HEK293 (cell line): ENCODE measurements at regions not wholly inside any gene's neighbourhood (a gene's known extent, or its start where the extent isn't known, plus 50 kb on each side); places are given as distances from the start of the nearest gene placed in this dataset.

Source experiments
- CTCF ChIA-PET: fragments of 350-600 bp; formaldehyde crosslinking; extraction: SDS; loops from one replicate; lab custom pipeline; 2021; ENCODE audit warnings: antibody characterized with exemption; lab: Yijun Ruan, JAX
- POLR2A ChIA-PET: fragments of 300-600 bp; formaldehyde crosslinking; extraction: SDS; loops from one replicate; lab custom pipeline; 2020; ENCODE audit warnings: antibody characterized with exemption, inconsistent platforms; lab: Yijun Ruan, JAX
- H3K27ac ChIP-seq: fragments of 200-500 bp; sonication (Bioruptor generic); 2 replicates; pipeline ENCODE4 v1.5.1; 2014; ENCODE audit warnings: low read depth, low read length, control low read depth, inconsistent platforms; ENCODE audit errors: extremely low read depth
- H3K36me3 ChIP-seq, 2 experiments: fragments of 200-500 bp in 1 of 2; sonication (Bioruptor generic) in 1 of 2; 1 replicate in 1 of 2; 2 replicates in 1 of 2; pipeline ENCODE4 v1.5.1; 2014 to 2017; ENCODE audit warnings: inconsistent platforms in 2 of 2, low read length in 2 of 2; ENCODE audit not compliant: control insufficient read depth in 2 of 2, insufficient read depth in 1 of 2
- H3K4me1 ChIP-seq: fragments of 200-500 bp; sonication (Bioruptor generic); 2 replicates; pipeline ENCODE4 v1.5.1; 2014; ENCODE audit warnings: mild to moderate bottlenecking, low read length, inconsistent platforms; ENCODE audit not compliant: control insufficient read depth, insufficient read depth
- H3K4me3 ChIP-seq: 2 replicates; pipeline ENCODE4 v1.5.1; 2011; ENCODE audit warnings: low read depth, mild to moderate bottlenecking, control low read depth, low read length, moderate library complexity
- H3K9me3 ChIP-seq: fragments of 200-500 bp; sonication (Bioruptor generic); 2 replicates; pipeline ENCODE4 v1.5.1; 2014; ENCODE audit warnings: low read depth, low read length, inconsistent platforms; ENCODE audit not compliant: control insufficient read depth, insufficient read depth
- BCL6B ChIP-seq: fragments of 450-650 bp; formaldehyde crosslinking; IDR thresholded peaks from 2 replicates; pipeline ENCODE4 v1.5.1; 2017; ENCODE audit warnings: missing biosample characterization, missing genetic modification characterization
- KLF10 ChIP-seq: fragments of 450-650 bp; IDR thresholded peaks from 2 replicates; pipeline ENCODE4 v1.5.1; 2018; ENCODE audit warnings: missing biosample characterization, mild to moderate bottlenecking, missing genetic modification characterization
- KLF9 ChIP-seq: fragments of 450-650 bp; formaldehyde crosslinking; IDR thresholded peaks from 2 replicates; pipeline ENCODE4 v1.5.1; 2016; ENCODE audit warnings: missing biosample characterization, missing genetic modification characterization, low read depth
- PBX3 ChIP-seq: sonication (generic); formaldehyde crosslinking; IDR thresholded peaks from 2 replicates; pipeline ENCODE4 v1.8.1; 2022; ENCODE audit warnings: mild to moderate bottlenecking, moderate library complexity, missing genetic modification reagents
- SP7 ChIP-seq: fragments of 450-650 bp; formaldehyde crosslinking; IDR thresholded peaks from 2 replicates; pipeline ENCODE4 v1.5.1; 2016; ENCODE audit warnings: missing biosample characterization, missing genetic modification characterization
- TCF7L2 ChIP-seq: IDR thresholded peaks from 2 replicates; pipeline ENCODE4 v1.6.1; 2011; ENCODE audit warnings: low read depth, mild to moderate bottlenecking, inconsistent platforms, low read length, moderate library complexity, borderline replicate concordance
- ZBTB21 ChIP-seq: fragments of 450-650 bp; formaldehyde crosslinking; IDR thresholded peaks from 2 replicates; pipeline ENCODE4 v1.5.1; 2017; ENCODE audit warnings: missing biosample characterization, missing genetic modification characterization
- ZBTB48 ChIP-seq: fragments of 450-650 bp; formaldehyde crosslinking; IDR thresholded peaks from 2 replicates; pipeline ENCODE4 v1.5.1; 2016; ENCODE audit warnings: missing biosample characterization, missing genetic modification characterization
- ZEB2 ChIP-seq: fragments of 450-650 bp; formaldehyde crosslinking; IDR thresholded peaks from 2 replicates; pipeline ENCODE4 v1.5.1; 2016; ENCODE audit warnings: missing biosample characterization, missing genetic modification characterization
- ZFHX2 ChIP-seq: fragments of 450-650 bp; formaldehyde crosslinking; conservative IDR thresholded peaks from 2 replicates; pipeline ENCODE4 v1.5.1; 2016; ENCODE audit warnings: missing biosample characterization, missing genetic modification characterization
- ZNF2 ChIP-seq: fragments of 450-650 bp; formaldehyde crosslinking; IDR thresholded peaks from 2 replicates; pipeline ENCODE4 v1.5.1; 2016; ENCODE audit warnings: missing biosample characterization, missing genetic modification characterization
- ZNF202 ChIP-seq: fragments of 450-650 bp; formaldehyde crosslinking; IDR thresholded peaks from 2 replicates; pipeline ENCODE4 v1.5.1; 2016; ENCODE audit warnings: missing biosample characterization, missing genetic modification characterization, borderline replicate concordance
- ZNF292 ChIP-seq: fragments of 450-650 bp; formaldehyde crosslinking; IDR thresholded peaks from 2 replicates; pipeline ENCODE4 v1.5.1; 2016; ENCODE audit warnings: low read depth, missing biosample characterization, missing genetic modification characterization, borderline replicate concordance
- ZNF501 ChIP-seq: fragments of 450-650 bp; formaldehyde crosslinking; IDR thresholded peaks from 2 replicates; pipeline ENCODE4 v1.5.1; 2016; ENCODE audit warnings: missing biosample characterization, missing genetic modification characterization
- ZNF692 ChIP-seq: fragments of 450-650 bp; formaldehyde crosslinking; IDR thresholded peaks from 2 replicates; pipeline ENCODE4 v1.5.1; 2016; ENCODE audit warnings: missing biosample characterization, missing genetic modification characterization
- ZNF768 ChIP-seq: fragments of 450-650 bp; formaldehyde crosslinking; IDR thresholded peaks from 2 replicates; pipeline ENCODE4 v1.5.1; 2018; ENCODE audit warnings: missing biosample characterization, mild to moderate bottlenecking, missing genetic modification characterization
- TF ChIP-seq, protein P1 (sequence below): fragments of 450-650 bp; formaldehyde crosslinking; conservative IDR thresholded peaks from 2 replicates; pipeline ENCODE4 v1.5.1; 2016; ENCODE audit warnings: low read depth, missing biosample characterization, missing genetic modification characterization
- TF ChIP-seq, protein P2 (sequence below): fragments of 450-650 bp; formaldehyde crosslinking; IDR thresholded peaks from 2 replicates; pipeline ENCODE4 v1.5.1; 2016; ENCODE audit warnings: missing biosample characterization, missing genetic modification characterization
- TF ChIP-seq, protein P3 (sequence below): IDR thresholded peaks from 2 replicates; pipeline ENCODE4 v1.6.1; 2011; ENCODE audit warnings: mild to moderate bottlenecking, low read depth, low read length, borderline replicate concordance

DNA sequence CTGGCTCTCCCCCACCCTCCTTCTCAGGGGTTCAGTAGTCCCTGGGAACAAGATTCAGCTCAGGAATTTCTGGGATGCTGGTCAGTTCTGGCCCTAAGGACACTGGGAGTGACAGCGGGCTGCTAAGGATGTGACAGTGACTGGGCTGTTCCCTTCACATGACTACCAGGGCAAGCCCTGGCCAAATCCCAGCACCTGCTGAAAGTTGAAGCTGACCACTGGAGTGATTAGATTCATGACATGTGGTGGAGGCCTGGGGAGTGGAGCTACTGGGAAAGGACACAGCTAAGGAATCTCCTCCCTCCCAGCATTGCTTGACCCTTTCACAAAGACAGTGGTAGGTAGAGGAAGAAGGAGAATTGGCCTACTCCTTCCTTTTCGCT, 204.9 kb downstream of the DAD1 start (continued):
- TF ChIP-seq, protein P1, sequence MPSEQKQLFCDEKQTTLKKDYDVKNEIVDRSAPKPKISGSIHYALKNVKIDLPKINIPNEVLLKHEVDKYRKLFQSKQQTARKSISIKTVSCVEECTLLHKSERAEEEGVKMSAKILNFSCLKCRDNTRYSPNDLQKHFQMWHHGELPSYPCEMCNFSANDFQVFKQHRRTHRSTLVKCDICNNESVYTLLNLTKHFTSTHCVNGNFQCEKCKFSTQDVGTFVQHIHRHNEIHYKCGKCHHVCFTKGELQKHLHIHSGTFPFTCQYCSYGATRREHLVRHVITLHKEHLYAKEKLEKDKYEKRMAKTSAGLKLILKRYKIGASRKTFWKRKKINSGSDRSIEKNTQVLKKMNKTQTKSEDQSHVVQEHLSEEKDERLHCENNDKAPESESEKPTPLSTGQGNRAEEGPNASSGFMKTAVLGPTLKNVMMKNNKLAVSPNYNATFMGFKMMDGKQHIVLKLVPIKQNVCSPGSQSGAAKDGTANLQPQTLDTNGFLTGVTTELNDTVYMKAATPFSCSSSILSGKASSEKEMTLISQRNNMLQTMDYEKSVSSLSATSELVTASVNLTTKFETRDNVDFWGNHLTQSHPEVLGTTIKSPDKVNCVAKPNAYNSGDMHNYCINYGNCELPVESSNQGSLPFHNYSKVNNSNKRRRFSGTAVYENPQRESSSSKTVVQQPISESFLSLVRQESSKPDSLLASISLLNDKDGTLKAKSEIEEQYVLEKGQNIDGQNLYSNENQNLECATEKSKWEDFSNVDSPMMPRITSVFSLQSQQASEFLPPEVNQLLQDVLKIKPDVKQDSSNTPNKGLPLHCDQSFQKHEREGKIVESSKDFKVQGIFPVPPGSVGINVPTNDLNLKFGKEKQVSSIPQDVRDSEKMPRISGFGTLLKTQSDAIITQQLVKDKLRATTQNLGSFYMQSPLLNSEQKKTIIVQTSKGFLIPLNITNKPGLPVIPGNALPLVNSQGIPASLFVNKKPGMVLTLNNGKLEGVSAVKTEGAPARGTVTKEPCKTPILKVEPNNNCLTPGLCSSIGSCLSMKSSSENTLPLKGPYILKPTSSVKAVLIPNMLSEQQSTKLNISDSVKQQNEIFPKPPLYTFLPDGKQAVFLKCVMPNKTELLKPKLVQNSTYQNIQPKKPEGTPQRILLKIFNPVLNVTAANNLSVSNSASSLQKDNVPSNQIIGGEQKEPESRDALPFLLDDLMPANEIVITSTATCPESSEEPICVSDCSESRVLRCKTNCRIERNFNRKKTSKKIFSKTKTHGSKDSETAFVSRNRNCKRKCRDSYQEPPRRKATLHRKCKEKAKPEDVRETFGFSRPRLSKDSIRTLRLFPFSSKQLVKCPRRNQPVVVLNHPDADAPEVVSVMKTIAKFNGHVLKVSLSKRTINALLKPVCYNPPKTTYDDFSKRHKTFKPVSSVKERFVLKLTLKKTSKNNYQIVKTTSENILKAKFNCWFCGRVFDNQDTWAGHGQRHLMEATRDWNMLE (tag by site-specific recombination) = no peak
- TF ChIP-seq SP7 (tag by site-specific recombination) (no peak), ZNF692 (tag by site-specific recombination) (no peak), ZNF292 (tag by site-specific recombination) (no peak)

DNA sequence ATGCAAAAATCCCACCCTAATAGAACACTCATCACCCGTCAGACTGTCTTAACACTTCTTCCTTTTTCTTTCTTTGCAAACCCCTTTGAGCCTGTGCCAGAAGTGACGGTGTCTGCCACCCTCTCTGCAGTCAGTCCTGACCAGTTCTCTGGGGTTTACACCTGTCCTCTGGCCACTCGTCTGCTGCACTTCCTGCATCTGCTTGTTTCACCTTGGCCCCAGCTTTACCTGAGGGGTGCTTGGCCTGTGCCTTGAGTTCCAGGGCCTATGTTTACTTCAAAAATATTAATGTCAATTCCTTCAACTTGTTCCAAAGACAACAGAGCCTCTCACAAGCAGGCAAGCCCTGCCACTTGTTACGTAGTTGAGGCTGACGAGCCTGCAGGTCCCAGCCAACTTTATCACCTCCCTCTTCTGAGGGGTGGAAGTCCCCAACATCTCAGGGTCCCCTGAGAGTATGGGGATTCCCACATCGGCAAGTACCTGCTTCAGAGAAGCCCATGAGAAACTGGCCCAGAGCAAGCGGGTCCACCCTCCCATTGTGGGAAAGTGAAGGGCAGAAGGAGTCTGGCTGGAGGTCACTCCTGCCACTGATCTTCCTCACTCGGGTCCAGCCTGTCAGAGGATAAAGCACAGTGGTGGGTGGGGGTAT, 205.4 kb downstream of the DAD1 start:
- TF ChIP-seq PBX3 (CRISPR knock-in tag) (no peak), KLF9 (no peak), KLF10 (tag by site-specific recombination) (no peak), BCL6B (tag by site-specific recombination) (no peak), ZNF2 (tag by site-specific recombination) (no peak), ZNF501 (tag by site-specific recombination) (no peak), ZEB2 (tag by site-specific recombination) (no peak), ZFHX2 (tag by site-specific recombination) (no peak), TCF7L2 (no peak), ZNF202 (tag by site-specific recombination) (no peak), ZNF768 (tag by site-specific recombination) (no peak), ZBTB21 (tag by site-specific recombination) (no peak), ZBTB48 (tag by site-specific recombination) (no peak)
- TF ChIP-seq, protein P2, sequence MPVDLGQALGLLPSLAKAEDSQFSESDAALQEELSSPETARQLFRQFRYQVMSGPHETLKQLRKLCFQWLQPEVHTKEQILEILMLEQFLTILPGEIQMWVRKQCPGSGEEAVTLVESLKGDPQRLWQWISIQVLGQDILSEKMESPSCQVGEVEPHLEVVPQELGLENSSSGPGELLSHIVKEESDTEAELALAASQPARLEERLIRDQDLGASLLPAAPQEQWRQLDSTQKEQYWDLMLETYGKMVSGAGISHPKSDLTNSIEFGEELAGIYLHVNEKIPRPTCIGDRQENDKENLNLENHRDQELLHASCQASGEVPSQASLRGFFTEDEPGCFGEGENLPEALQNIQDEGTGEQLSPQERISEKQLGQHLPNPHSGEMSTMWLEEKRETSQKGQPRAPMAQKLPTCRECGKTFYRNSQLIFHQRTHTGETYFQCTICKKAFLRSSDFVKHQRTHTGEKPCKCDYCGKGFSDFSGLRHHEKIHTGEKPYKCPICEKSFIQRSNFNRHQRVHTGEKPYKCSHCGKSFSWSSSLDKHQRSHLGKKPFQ = no peak
- TF ChIP-seq, protein P3, sequence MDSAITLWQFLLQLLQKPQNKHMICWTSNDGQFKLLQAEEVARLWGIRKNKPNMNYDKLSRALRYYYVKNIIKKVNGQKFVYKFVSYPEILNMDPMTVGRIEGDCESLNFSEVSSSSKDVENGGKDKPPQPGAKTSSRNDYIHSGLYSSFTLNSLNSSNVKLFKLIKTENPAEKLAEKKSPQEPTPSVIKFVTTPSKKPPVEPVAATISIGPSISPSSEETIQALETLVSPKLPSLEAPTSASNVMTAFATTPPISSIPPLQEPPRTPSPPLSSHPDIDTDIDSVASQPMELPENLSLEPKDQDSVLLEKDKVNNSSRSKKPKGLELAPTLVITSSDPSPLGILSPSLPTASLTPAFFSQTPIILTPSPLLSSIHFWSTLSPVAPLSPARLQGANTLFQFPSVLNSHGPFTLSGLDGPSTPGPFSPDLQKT = no peak
- Histone ChIP-seq H3K4me3 (no peak overlapping the region), H3K36me3 (no peaks in the 10 kb centered on the region), H3K4me1 (no peaks in the 10 kb centered on the region), H3K9me3 (no peaks in the 10 kb centered on the region), H3K27ac (no peak overlapping the region)
- POLR2A ChIA-PET = no interaction called here
- CTCF ChIA-PET = interaction anchor here (1.1 to 4.1 kb wide), 7 partner anchors 64 to 188 kb away, joined by 3 to 30 read pairs (median 8); no protein-coding TSS in a partner anchor
